Mucosa of rectum (tissue), 2 donors: ENCODE measurements at regions not wholly inside any gene's neighbourhood (a gene's known extent, or its start where the extent isn't known, plus 50 kb on each side); places are given as distances from the start of the nearest gene placed in this dataset.

Experiments used
- H3K27ac ChIP-seq, 2 donors: one replicate each; pipeline ENCODE4 v1.7.0; 2013; ENCODE audit warnings: inconsistent platforms in 2 of 2, low read depth in 2 of 2, low read length in 2 of 2
- H3K27me3 ChIP-seq, 2 donors: one replicate each; pipeline ENCODE4 v1.7.0; 2013; ENCODE audit warnings: low read length in 2 of 2; ENCODE audit not compliant: control insufficient read depth in 2 of 2, insufficient read depth in 2 of 2
- H3K36me3 ChIP-seq, 2 donors: one replicate each; pipeline ENCODE4 v1.7.0; 2013; ENCODE audit warnings: low read length in 2 of 2; ENCODE audit not compliant: control insufficient read depth in 2 of 2, insufficient read depth in 2 of 2
- H3K4me1 ChIP-seq, 2 donors: one replicate each; pipeline ENCODE4 v1.7.0; 2013; ENCODE audit warnings: low read length in 2 of 2, mild to moderate bottlenecking in 1 of 2; ENCODE audit not compliant: control insufficient read depth in 2 of 2, insufficient read depth in 2 of 2
- H3K4me3 ChIP-seq, 2 donors: one replicate each; pipeline ENCODE4 v1.7.0; 2013; ENCODE audit warnings: low read length in 2 of 2
- H3K9ac ChIP-seq, 2 donors: one replicate each; pipeline ENCODE4 v1.7.0; 2013; ENCODE audit warnings: low read length in 2 of 2, low read depth in 1 of 2, mild to moderate bottlenecking in 1 of 2
- H3K9me3 ChIP-seq, 2 donors: one replicate each; pipeline ENCODE4 v1.7.0; 2013; ENCODE audit warnings: low read length in 2 of 2; ENCODE audit not compliant: control insufficient read depth in 2 of 2
- donor health status: healthy.
- donor health status: Normal muscosa, but diverticular disease.

GRCh38 chr17:33519692-33520091, 226.6 kb upstream of the ASIC2 start:
- Histone ChIP-seq H3K27me3 (peaks cover 0 to under 1% of the 10 kb centered on the region in 2 donors), H3K9me3 (no peaks in the 10 kb centered on the region), H3K36me3 (no peaks in the 10 kb centered on the region), H3K4me1 (no peaks in the 10 kb centered on the region), H3K4me3 (no peak overlapping the region), H3K9ac (no peak overlapping the region), H3K27ac (no peak overlapping the region)

GRCh38 chr17:33520426-33521330, 227.6 kb upstream of the ASIC2 start:
- H3K27me3 ChIP-seq, result peaks cover 0 to 5% of the 10 kb centered on the region in 2 donors
- no peak overlapping the region for H3K27ac ChIP-seq
- no peaks in the 10 kb centered on the region for H3K4me1 ChIP-seq
- no peak overlapping the region for H3K4me3 ChIP-seq
- no peak overlapping the region for H3K9ac ChIP-seq
- no peaks in the 10 kb centered on the region for H3K36me3 ChIP-seq
- H3K9me3 ChIP-seq, result no peaks in the 10 kb centered on the region

GRCh38 chr17:33521784-33522183, 228.7 kb upstream of the ASIC2 start:
- H3K9me3 ChIP-seq, result no peaks in the 10 kb centered on the region

GRCh38 chr17:33522623-33523022, 229.5 kb upstream of the ASIC2 start:
- H3K4me1 ChIP-seq, result no peaks in the 10 kb centered on the region
- peaks cover 0 to 8% of the 10 kb centered on the region in 2 donors for H3K27me3 ChIP-seq
- no peaks in the 10 kb centered on the region for H3K9me3 ChIP-seq
- H3K4me3 ChIP-seq, result no peak overlapping the region
- no peak overlapping the region for H3K9ac ChIP-seq
- no peak overlapping the region for H3K27ac ChIP-seq
- no peaks in the 10 kb centered on the region for H3K36me3 ChIP-seq

More at GRCh38 chr17:33521784-33522183, 228.7 kb upstream of the ASIC2 start:
- Histone ChIP-seq H3K9ac (no peak overlapping the region), H3K4me3 (no peak overlapping the region), H3K36me3 (no peaks in the 10 kb centered on the region), H3K4me1 (no peaks in the 10 kb centered on the region), H3K27ac (no peak overlapping the region), H3K27me3 (peaks cover 0 to 7% of the 10 kb centered on the region in 2 donors)

GRCh38 chr17:33523577-33523981, 230.5 kb upstream of the ASIC2 start:
- Histone ChIP-seq H3K27me3 (peaks cover 0 to 11% of the 10 kb centered on the region in 2 donors), H3K36me3 (no peaks in the 10 kb centered on the region), H3K9me3 (no peaks in the 10 kb centered on the region), H3K4me1 (no peaks in the 10 kb centered on the region), H3K9ac (no peak overlapping the region), H3K4me3 (no peak overlapping the region), H3K27ac (no peak overlapping the region)

GRCh38 chr17:33525186-33525585, 232.1 kb upstream of the ASIC2 start:
- peaks cover 0 to 11% of the 10 kb centered on the region in 2 donors for H3K27me3 ChIP-seq
- no peak overlapping the region for H3K9ac ChIP-seq
- H3K36me3 ChIP-seq, result no peaks in the 10 kb centered on the region
- no peaks in the 10 kb centered on the region for H3K9me3 ChIP-seq
- H3K4me1 ChIP-seq, result no peaks in the 10 kb centered on the region
- no peak overlapping the region for H3K4me3 ChIP-seq
- H3K27ac ChIP-seq, result no peak overlapping the region

- Histone ChIP-seq H3K27ac (no peak overlapping the region), H3K36me3 (no peaks in the 10 kb centered on the region), H3K27me3 (peaks cover 0 to 11% of the 10 kb centered on the region in 2 donors), H3K4me3 (no peak overlapping the region), H3K9me3 (no peaks in the 10 kb centered on the region), H3K4me1 (no peaks in the 10 kb centered on the region), H3K9ac (no peak overlapping the region)
Observed at GRCh38 chr17:33526717-33527116, 233.6 kb upstream of the ASIC2 start.

- H3K27me3 ChIP-seq, result peaks cover 0 to 11% of the 10 kb centered on the region in 2 donors
- no peaks in the 10 kb centered on the region for H3K9me3 ChIP-seq
- no peak overlapping the region for H3K27ac ChIP-seq
- H3K36me3 ChIP-seq, result no peaks in the 10 kb centered on the region
- no peak overlapping the region for H3K4me3 ChIP-seq
- H3K4me1 ChIP-seq, result no peaks in the 10 kb centered on the region
- no peak overlapping the region for H3K9ac ChIP-seq
Observed at GRCh38 chr17:33527290-33527689, 234.2 kb upstream of the ASIC2 start.

GRCh38 chr17:33528846-33529245, 235.8 kb upstream of the ASIC2 start:
- Histone ChIP-seq H3K9ac (no peak overlapping the region), H3K36me3 (no peaks in the 10 kb centered on the region), H3K27me3 (peaks cover 0 to 11% of the 10 kb centered on the region in 2 donors), H3K4me3 (no peak overlapping the region), H3K4me1 (no peaks in the 10 kb centered on the region), H3K9me3 (no peaks in the 10 kb centered on the region), H3K27ac (no peak overlapping the region)

- no peak overlapping the region for H3K9ac ChIP-seq
- no peaks in the 10 kb centered on the region for H3K36me3 ChIP-seq
- H3K27ac ChIP-seq, result no peak overlapping the region
- H3K27me3 ChIP-seq, result peaks cover 0 to 9% of the 10 kb centered on the region in 2 donors
- no peak overlapping the region for H3K4me3 ChIP-seq
- H3K9me3 ChIP-seq, result no peaks in the 10 kb centered on the region
- H3K4me1 ChIP-seq, result no peaks in the 10 kb centered on the region
Observed at GRCh38 chr17:33529816-33530215, 236.7 kb upstream of the ASIC2 start.
